Pancreas (tissue), 10 donors: ENCODE measurements at regions not wholly inside any gene's neighbourhood (a gene's known extent, or its start where the extent isn't known, plus 50 kb on each side); places are given as distances from the start of the nearest gene placed in this dataset.
"Not testable (repeated sequence)": the region's sequence is repeated elsewhere in the genome, so short reads cannot be mapped to it uniquely, and the experiment has no call there.

ENCODE experiments used
- ATAC-seq, 4 donors: fragments of 200-7000 bp; cut with Tn5 transposase; one replicate each; pipeline versions ENCODE4 v1.8.0 to v1.9.1; 2020; ENCODE audit warnings: mild to moderate bottlenecking in 4 of 4, moderate library complexity in 4 of 4
- DNase-seq, 6 donors: peaks; one replicate each; pipeline ENCODE4 v3.0.0-alpha.2; 2020
- FAIRE-seq: peaks from 2 replicates; lab custom pipeline; 2012; peaks lifted over from hg19 to GRCh38; lab: Jason Lieb, UNC
- H3K27ac ChIP-seq, 4 donors: fragments of 200-600 bp; sonication (generic); 1 replicate in 3 of 4; 2 replicates in 1 of 4; pipeline versions ENCODE4 v1.5.0 to v1.8.0; 2020
- H3K27me3 ChIP-seq, 4 donors: fragments of 200-600 bp; one replicate each; pipeline ENCODE4 v1.8.0; 2021
- H3K36me3 ChIP-seq, 3 donors: fragments of 200-600 bp; sonication (generic) in 1 of 3; one replicate each; pipeline versions ENCODE4 v1.5.0 to v1.8.0; 2020 to 2021
- H3K4me1 ChIP-seq, 3 donors: fragments of 200-600 bp; one replicate each; pipeline ENCODE4 v1.8.0; 2021
- H3K4me3 ChIP-seq, 4 donors: fragments of 200-600 bp; sonication (generic) in 2 of 4; one replicate each; pipeline versions ENCODE4 v1.5.0 to v1.8.0; 2020 to 2021
- H3K9me3 ChIP-seq, 4 donors: fragments of 200-600 bp; one replicate each; pipeline ENCODE4 v1.8.0; 2021
- WGBS, 2 donors: extraction: QIAGEN DNeasy Blood & Tissue Kit; methylation state at CpG; one replicate each; pipeline ENCODE4 v1.1.7; 2013; 5-methylcytosine and 5-hydroxymethylcytosine counted together
- intact Hi-C, 3 donors: fragments of 100-400 bp; cut with DNase I; formaldehyde crosslinking; loops; one replicate each; pipeline versions ENCODE4 v1.11.1 to v1.14.2; 2022
- TF ChIP-seq, protein P1 (sequence below), 4 donors: fragments of 200-600 bp; sonication (generic) in 3 of 4; IDR thresholded peaks; one replicate each; pipeline versions ENCODE4 v1.5.0 to v1.8.0; 2021; ENCODE audit warnings: antibody characterized with exemption in 4 of 4
- donor health status: healthy with polysubstance abuse.
- donor health status: DM: no; HTN: no; CAD: no; lungs with moderate emphysema.
- donor health status: DM: no; HTN: no; CAD: no.
- donor health status: control.
- donor health status: control.
- donor health status: Bipolar disorder and iron deficiency.
- donor health status: DM: yes; HTN: yes; CAD: no.
- donor health status: DM: no; HTN: no; CAD: no.
- donor health status: DM: no; HTN: no; CAD: no.
- donor health status: DM: yes; HTN: yes; CAD: no.

GRCh38 chr14:38549564-38549963 lies 293.7 kb upstream of the CLEC14A start:
- 78 to 84% methylated on average over 4 of the region's 4 CpGs for WGBS, 2 donors
- H3K36me3 ChIP-seq = no peaks in the 10 kb centered on the region
- H3K27ac ChIP-seq = no peak overlapping the region
- TF ChIP-seq, protein P1, sequence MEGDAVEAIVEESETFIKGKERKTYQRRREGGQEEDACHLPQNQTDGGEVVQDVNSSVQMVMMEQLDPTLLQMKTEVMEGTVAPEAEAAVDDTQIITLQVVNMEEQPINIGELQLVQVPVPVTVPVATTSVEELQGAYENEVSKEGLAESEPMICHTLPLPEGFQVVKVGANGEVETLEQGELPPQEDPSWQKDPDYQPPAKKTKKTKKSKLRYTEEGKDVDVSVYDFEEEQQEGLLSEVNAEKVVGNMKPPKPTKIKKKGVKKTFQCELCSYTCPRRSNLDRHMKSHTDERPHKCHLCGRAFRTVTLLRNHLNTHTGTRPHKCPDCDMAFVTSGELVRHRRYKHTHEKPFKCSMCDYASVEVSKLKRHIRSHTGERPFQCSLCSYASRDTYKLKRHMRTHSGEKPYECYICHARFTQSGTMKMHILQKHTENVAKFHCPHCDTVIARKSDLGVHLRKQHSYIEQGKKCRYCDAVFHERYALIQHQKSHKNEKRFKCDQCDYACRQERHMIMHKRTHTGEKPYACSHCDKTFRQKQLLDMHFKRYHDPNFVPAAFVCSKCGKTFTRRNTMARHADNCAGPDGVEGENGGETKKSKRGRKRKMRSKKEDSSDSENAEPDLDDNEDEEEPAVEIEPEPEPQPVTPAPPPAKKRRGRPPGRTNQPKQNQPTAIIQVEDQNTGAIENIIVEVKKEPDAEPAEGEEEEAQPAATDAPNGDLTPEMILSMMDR (IDR thresholded peaks at IDR 0.05) = no peak
- no peaks in the 10 kb centered on the region for H3K4me1 ChIP-seq
- FAIRE-seq (no peak), DNase-seq (no peak), ATAC-seq (no peak)
- H3K4me3 ChIP-seq = no peak overlapping the region
- H3K9me3 ChIP-seq = no peaks in the 10 kb centered on the region
- no peaks in the 10 kb centered on the region for H3K27me3 ChIP-seq
- intact Hi-C loops = no loop called here

- 78 to 79% methylated on average over 2 of the region's 2 CpGs for WGBS, 2 donors
- no peak for ATAC-seq
- Histone ChIP-seq H3K9me3 (no peaks in the 10 kb centered on the region), H3K4me3 (no peak overlapping the region), H3K4me1 (no peaks in the 10 kb centered on the region), H3K27ac (no peak overlapping the region), H3K27me3 (no peaks in the 10 kb centered on the region), H3K36me3 (no peaks in the 10 kb centered on the region)
- TF ChIP-seq, protein P1 (IDR thresholded peaks at IDR 0.05) = no peak
- no peak for FAIRE-seq
- no peak for DNase-seq
- intact Hi-C loops = no loop called here
These were observed 292.1 kb upstream of the CLEC14A start for GRCh38 chr14:38547961-38548490.

DNA sequence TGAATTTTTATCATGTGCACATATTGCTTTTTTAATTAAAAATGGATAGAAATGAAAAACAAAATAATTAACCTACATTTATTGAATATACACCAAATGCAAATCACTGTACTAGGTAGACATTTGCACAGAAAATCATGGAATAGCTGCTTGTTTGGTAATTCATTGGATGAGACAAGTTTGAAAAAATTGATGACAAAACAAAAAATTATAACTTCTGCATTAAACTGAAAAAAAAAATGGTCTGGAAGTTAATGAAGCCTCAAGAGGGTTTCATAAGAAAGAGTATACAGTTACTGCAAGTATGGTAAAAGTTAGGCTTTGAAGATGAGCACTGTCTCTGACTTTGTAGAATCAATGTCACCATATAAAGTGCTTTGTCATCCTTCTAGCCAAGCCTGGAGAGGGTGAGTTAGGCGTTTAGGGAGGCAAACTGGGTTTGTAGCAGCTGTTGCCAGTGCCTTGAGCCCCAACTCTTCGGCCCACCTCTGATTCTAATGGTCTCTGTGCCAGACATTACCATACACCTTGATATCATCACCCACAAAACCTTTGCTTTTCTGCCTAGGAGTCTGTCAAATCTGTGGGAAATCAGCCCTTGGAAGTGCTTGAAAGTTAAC lies 291.1 kb upstream of the CLEC14A start:
- no peak overlapping the region for H3K4me3 ChIP-seq
- no peak for FAIRE-seq
- H3K27me3 ChIP-seq = no peaks in the 10 kb centered on the region
- no peaks in the 10 kb centered on the region for H3K36me3 ChIP-seq
- no peak for DNase-seq
- H3K4me1 ChIP-seq = no peaks in the 10 kb centered on the region
- H3K27ac ChIP-seq = no peak overlapping the region
- intact Hi-C loops = no loop called here
- TF ChIP-seq, protein P1 (IDR thresholded peaks at IDR 0.05) = no peak
- WGBS, 2 donors = 62 to 63% methylated on average over 2 of the region's 2 CpGs
- no peak for ATAC-seq
- H3K9me3 ChIP-seq = no peaks in the 10 kb centered on the region

DNA sequence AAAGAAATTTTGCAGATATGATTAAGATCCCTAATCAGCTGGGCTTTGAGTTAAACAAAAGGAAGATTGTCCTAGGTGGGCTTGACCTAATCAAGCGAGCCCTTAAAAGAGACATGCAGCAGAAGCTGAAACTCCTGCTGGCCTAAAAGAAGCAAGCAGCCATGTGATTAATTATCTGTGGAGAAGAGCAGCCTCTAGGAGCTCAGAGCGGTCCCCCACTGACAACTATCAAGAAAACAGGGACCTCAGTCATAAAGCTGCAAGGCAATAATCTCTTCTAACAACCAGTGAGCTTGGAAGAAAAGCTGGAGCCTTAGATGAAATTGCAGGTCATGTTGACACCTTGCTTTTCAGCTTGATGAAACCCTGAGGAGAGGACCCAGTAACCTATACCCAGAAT lies 288.9 kb upstream of the CLEC14A start:
- Histone ChIP-seq H3K9me3 (no peaks in the 10 kb centered on the region), H3K27ac (no peak overlapping the region), H3K4me1 (no peaks in the 10 kb centered on the region), H3K4me3 (no peak overlapping the region), H3K27me3 (no peaks in the 10 kb centered on the region), H3K36me3 (no peaks in the 10 kb centered on the region)
- FAIRE-seq (no peak), ATAC-seq (no peak), DNase-seq (no peak)
- WGBS, 2 donors = 70 to 79% methylated on average over 2 of the region's 2 CpGs
- intact Hi-C loops = no loop called here
- TF ChIP-seq, protein P1 (IDR thresholded peaks at IDR 0.05) = no peak

DNA sequence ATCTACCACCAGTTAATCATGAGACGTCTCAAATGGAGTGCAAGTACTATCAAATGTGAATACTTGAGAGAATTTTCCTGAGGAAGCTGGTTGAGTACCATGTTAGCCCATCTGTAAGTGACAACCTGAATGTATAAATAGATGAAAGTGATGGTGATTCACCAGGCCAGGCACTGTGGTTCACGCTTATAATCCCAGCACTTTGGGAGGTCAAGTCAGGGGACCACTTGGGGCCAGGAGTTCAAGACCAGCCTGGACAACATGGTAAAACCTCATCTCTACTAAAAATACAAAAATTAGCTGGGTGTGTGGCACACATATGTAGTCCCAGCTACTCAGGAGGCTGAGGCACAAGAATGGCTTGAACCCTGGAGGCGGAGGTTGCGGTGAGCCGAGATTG lies 288.0 kb upstream of the CLEC14A start:
- H3K27ac ChIP-seq, H3K36me3 ChIP-seq, intact Hi-C loops, DNase-seq, FAIRE-seq, ATAC-seq, H3K27me3 ChIP-seq, H3K4me3 ChIP-seq, H3K4me1 ChIP-seq, H3K9me3 ChIP-seq: not testable (repeated sequence)
- 82 to 86% methylated on average over 5 of the region's 5 CpGs for WGBS, 2 donors

GRCh38 chr14:38538053-38538452 lies 282.2 kb upstream of the CLEC14A start:
- H3K4me1 ChIP-seq, H3K27ac ChIP-seq, FAIRE-seq, H3K9me3 ChIP-seq, H3K4me3 ChIP-seq, H3K27me3 ChIP-seq, DNase-seq, ATAC-seq, H3K36me3 ChIP-seq, intact Hi-C loops: not testable (repeated sequence)
- 65 to 68% methylated on average over 5 of the region's 5 CpGs for WGBS, 2 donors
